Peyer's patch (tissue), 4 donors: ENCODE measurements at regions not wholly inside any gene's neighbourhood (a gene's known extent, or its start where the extent isn't known, plus 50 kb on each side); places are given as distances from the start of the nearest gene placed in this dataset.
A peak's percentile ranks its signal among the peaks of the same experiment; 100 is the strongest.
"Not testable (repeated sequence)": the region's sequence is repeated elsewhere in the genome, so short reads cannot be mapped to it uniquely, and the experiment has no call there.

Source experiments
- DNase-seq, 3 donors: peaks; one replicate each; pipeline ENCODE4 v3.0.0-alpha.2; 2017 to 2019
- H3K27ac ChIP-seq, 4 donors: fragments of 200-600 bp; sonication (generic); one replicate each; pipeline ENCODE4 v1.5.1; 2016 to 2019
- H3K27me3 ChIP-seq, 2 donors: fragments of 200-600 bp; sonication (generic); one replicate each; pipeline ENCODE4 v1.5.1; 2019
- H3K36me3 ChIP-seq, 3 donors: fragments of 200-600 bp; sonication (generic); one replicate each; pipeline ENCODE4 v1.5.1; 2016 to 2019
- H3K4me1 ChIP-seq, 4 donors: fragments of 200-600 bp; sonication (generic); one replicate each; pipeline ENCODE4 v1.5.1; 2016 to 2019
- H3K4me3 ChIP-seq, 4 donors: fragments of 200-600 bp; sonication (generic); 1 replicate in 3 of 4; 2 replicates in 1 of 4; pipeline ENCODE4 v1.5.1; 2016 to 2019; ENCODE audit warnings: mild to moderate bottlenecking in 1 of 4
- H3K9me3 ChIP-seq, 4 donors: fragments of 200-600 bp; sonication (generic); one replicate each; pipeline ENCODE4 v1.5.1; 2016 to 2019; ENCODE audit warnings: mild to moderate bottlenecking in 1 of 4
- CTCF ChIP-seq, 6 experiments: fragments of 450-650 bp in 4 of 6; fragments of 200-600 bp in 2 of 6; sonication (generic) in 1 of 6; IDR thresholded peaks; one replicate each; pipeline ENCODE4 v1.5.1; 2017 to 2019; ENCODE audit warnings: antibody characterized with exemption in 6 of 6, mild to moderate bottlenecking in 3 of 6, moderate library complexity in 1 of 6
- POLR2A ChIP-seq, 2 donors: fragments of 450-650 bp; IDR thresholded peaks; one replicate each; pipeline ENCODE4 v1.5.1; 2017; ENCODE audit warnings: antibody characterized with exemption in 2 of 2, mild to moderate bottlenecking in 2 of 2, moderate library complexity in 2 of 2

- Histone ChIP-seq H3K4me1 (peaks cover 0 to 5% (median 2%) of the 10 kb centered on the region in 4 donors), H3K9me3 (no peaks in the 10 kb centered on the region), H3K4me3 (no peak overlapping the region), H3K36me3 (no peaks in the 10 kb centered on the region), H3K27ac (peak overlapping the region in 2 of 4 donors; percentile 38 to 83), H3K27me3 (no peaks in the 10 kb centered on the region)
- TF ChIP-seq CTCF (IDR thresholded peaks at IDR 0.05) (no peak), POLR2A (IDR thresholded peaks at IDR 0.05) (no peak)
- DNase-seq = no peak
These were observed 69.4 kb upstream of the EED start for GRCh38 chr11:86175191-86175590.

GRCh38 chr11:86174101-86175046 lies 70.2 kb upstream of the EED start:
- H3K27ac ChIP-seq = peak overlapping the region in 3 of 4 donors; percentile 38 to 83 (median 46)
- no peaks in the 10 kb centered on the region for H3K36me3 ChIP-seq
- no peak overlapping the region for H3K4me3 ChIP-seq
- TF ChIP-seq CTCF (IDR thresholded peaks at IDR 0.05) (no peak), POLR2A (IDR thresholded peaks at IDR 0.05) (no peak)
- no peaks in the 10 kb centered on the region for H3K27me3 ChIP-seq
- no peaks in the 10 kb centered on the region for H3K9me3 ChIP-seq
- peaks cover 0 to 5% (median 2%) of the 10 kb centered on the region in 4 donors for H3K4me1 ChIP-seq
- DNase-seq = peak in 2 of 3 donors; percentile 65 to 76

DNA sequence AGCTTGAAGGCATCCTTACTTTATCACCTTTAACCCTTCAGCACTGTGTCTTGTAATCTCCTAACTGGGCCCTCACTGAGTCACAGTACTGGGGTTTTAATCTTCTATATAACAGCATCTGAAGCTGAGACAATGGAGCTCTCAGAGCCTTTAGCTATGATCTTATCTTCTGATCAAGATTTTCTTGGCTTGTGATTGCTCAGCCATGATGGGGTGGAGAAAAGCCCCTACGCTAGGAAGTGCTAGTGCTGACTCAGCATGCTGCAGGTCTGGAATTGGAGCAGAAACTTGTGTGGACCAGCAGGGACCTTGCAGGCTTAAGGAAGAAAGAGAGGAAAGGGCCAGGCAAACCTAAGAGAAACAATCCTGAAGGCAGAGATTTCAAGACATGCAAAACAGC lies 71.7 kb upstream of the EED start:
- Histone ChIP-seq H3K27ac (no peak overlapping the region), H3K4me1 (peaks cover 0 to 5% (median 2%) of the 10 kb centered on the region in 4 donors), H3K9me3 (no peaks in the 10 kb centered on the region), H3K36me3 (no peaks in the 10 kb centered on the region), H3K27me3 (no peaks in the 10 kb centered on the region), H3K4me3 (no peak overlapping the region)
- TF ChIP-seq POLR2A (IDR thresholded peaks at IDR 0.05) (no peak), CTCF (IDR thresholded peaks at IDR 0.05) (no peak)
- no peak for DNase-seq

- no peak for TF ChIP-seq POLR2A (IDR thresholded peaks at IDR 0.05)
- no peak for TF ChIP-seq CTCF (IDR thresholded peaks at IDR 0.05)
- H3K9me3 ChIP-seq = no peaks in the 10 kb centered on the region
- DNase-seq = no peak
- no peaks in the 10 kb centered on the region for H3K36me3 ChIP-seq
- H3K4me1 ChIP-seq = peaks cover 0 to 5% (median 2%) of the 10 kb centered on the region in 4 donors
- no peak overlapping the region for H3K27ac ChIP-seq
- no peak overlapping the region for H3K4me3 ChIP-seq
- no peaks in the 10 kb centered on the region for H3K27me3 ChIP-seq
These were observed 72.9 kb upstream of the EED start for GRCh38 chr11:86171627-86172026.

GRCh38 chr11:86167499-86168164 lies 76.9 kb upstream of the EED start:
- Histone ChIP-seq H3K4me3 (no peak overlapping the region), H3K9me3 (no peaks in the 10 kb centered on the region), H3K27ac (no peak overlapping the region), H3K27me3 (no peaks in the 10 kb centered on the region), H3K4me1 (no peaks in the 10 kb centered on the region), H3K36me3 (no peaks in the 10 kb centered on the region)
- TF ChIP-seq POLR2A (IDR thresholded peaks at IDR 0.05) (no peak), CTCF (IDR thresholded peaks at IDR 0.05) (no peak)
- DNase-seq = no peak

DNA sequence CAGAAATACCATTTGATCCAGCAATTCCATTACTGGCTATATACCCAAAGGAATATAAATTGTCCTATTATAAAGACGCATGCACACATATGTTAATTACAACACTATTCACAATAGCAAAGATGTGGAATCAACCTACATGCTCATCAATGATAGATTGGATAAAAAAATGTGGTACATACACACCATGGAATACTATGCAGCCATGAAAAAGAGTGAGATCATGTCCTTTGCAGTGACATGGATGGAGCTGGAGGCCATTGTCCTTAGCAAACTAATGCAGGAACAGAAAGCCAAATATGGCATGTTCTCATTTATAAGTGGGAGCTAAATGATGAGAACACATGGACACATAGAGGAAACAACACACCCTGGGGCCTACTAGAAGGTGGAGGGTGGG lies 78.3 kb upstream of the EED start:
- not testable (repeated sequence) for H3K4me3 ChIP-seq, DNase-seq, H3K27ac ChIP-seq, H3K4me1 ChIP-seq, H3K27me3 ChIP-seq, H3K36me3 ChIP-seq, H3K9me3 ChIP-seq
